HG03159 (cell line): ENCODE measurements at regions not wholly inside any gene's neighbourhood (a gene's known extent, or its start where the extent isn't known, plus 50 kb on each side); places are given as distances from the start of the nearest gene placed in this dataset.

Experiments used
- ATAC-seq: cut with Tn5 transposase; IDR thresholded peaks from one replicate; pipeline ENCODE4 v1.9.1; 2021; ENCODE audit warnings: mild to moderate bottlenecking, moderate library complexity; ENCODE audit not compliant: unreplicated experiment

- ATAC-seq = no peak
Observed at GRCh38 chr20:11032611-11033010, 358.8 kb upstream of the JAG1 start.

- ATAC-seq = no peak
Observed at GRCh38 chr20:11034025-11034424, 360.2 kb upstream of the JAG1 start.

- ATAC-seq = no peak
Observed at GRCh38 chr20:11035211-11035610, 361.4 kb upstream of the JAG1 start.

- ATAC-seq = no peak
Observed at GRCh38 chr20:11041396-11041795, 367.6 kb upstream of the JAG1 start.

GRCh38 chr20:11043001-11043400, 369.2 kb upstream of the JAG1 start:
- no peak for ATAC-seq

- ATAC-seq = no peak
Observed at GRCh38 chr20:11044561-11044960, 370.8 kb upstream of the JAG1 start.

- ATAC-seq = no peak
Observed at GRCh38 chr20:11045412-11046175, 371.8 kb upstream of the JAG1 start.

- no peak for ATAC-seq
Observed at GRCh38 chr20:11047559-11047958, 373.8 kb upstream of the JAG1 start.

- no peak for ATAC-seq
Observed at GRCh38 chr20:11048739-11049138, 374.9 kb upstream of the JAG1 start.

GRCh38 chr20:11050350-11050749, 376.6 kb upstream of the JAG1 start:
- ATAC-seq = no peak

- ATAC-seq = no peak
Observed at GRCh38 chr20:11051136-11051535, 377.3 kb upstream of the JAG1 start.

- ATAC-seq = no peak
Observed at GRCh38 chr20:11053310-11053709, 379.5 kb upstream of the JAG1 start.

- no peak for ATAC-seq
Observed at GRCh38 chr20:11054266-11054993, 380.6 kb upstream of the JAG1 start.

- no peak for ATAC-seq
Observed at GRCh38 chr20:11056414-11056813, 382.6 kb upstream of the JAG1 start.

- ATAC-seq = no peak
Observed at GRCh38 chr20:11057624-11058023, 383.8 kb upstream of the JAG1 start.

GRCh38 chr20:11059659-11060058, 385.9 kb upstream of the JAG1 start:
- no peak for ATAC-seq

GRCh38 chr20:11060423-11061185, 386.8 kb upstream of the JAG1 start:
- no peak for ATAC-seq

GRCh38 chr20:11063444-11063843, 389.6 kb upstream of the JAG1 start:
- ATAC-seq = no peak

GRCh38 chr20:11064946-11065345, 391.1 kb upstream of the JAG1 start:
- ATAC-seq = no peak

- ATAC-seq = no peak
Observed at GRCh38 chr20:11067359-11067758, 393.6 kb upstream of the JAG1 start.

GRCh38 chr20:11072982-11073381, 399.2 kb upstream of the JAG1 start:
- no peak for ATAC-seq
